ENCODE measurements at regions not wholly inside any gene's neighbourhood (a gene's known extent, or its start where the extent isn't known, plus 50 kb on each side); places are given as distances from the start of the nearest gene placed in this dataset.

DNA sequence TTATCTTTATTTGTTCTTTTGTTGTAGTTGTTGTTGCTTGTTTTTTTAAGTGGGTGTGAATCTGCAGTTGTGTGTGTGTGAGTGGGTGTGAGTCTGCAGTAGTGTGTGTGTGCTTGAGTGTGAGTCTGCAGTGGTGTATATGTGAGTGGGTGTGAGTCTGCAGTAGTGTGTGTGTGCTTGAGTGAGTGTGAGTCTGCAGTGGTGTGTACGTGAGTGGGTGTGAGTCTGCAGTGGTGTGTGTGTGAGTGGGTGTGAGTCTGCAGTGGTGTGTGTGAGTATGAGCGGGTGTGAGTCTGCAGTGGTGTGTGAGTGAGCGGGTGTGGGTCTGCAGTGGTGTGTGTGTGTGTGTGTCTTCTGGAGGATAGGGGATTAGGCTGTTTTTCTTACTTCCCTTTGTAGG is 1186.8 kb upstream of the SEL1L start:
- Histone ChIP-seq H3K36me3 (replicated peaks in 1 of 2; ENCODE audit: control insufficient read depth in 1 of 2, insufficient read depth in 2 of 2, low read length in 2 of 2) (no peaks in the 10 kb centered on the region), H3K79me2 (ENCODE audit: insufficient read depth, low read length) (no peaks in the 10 kb centered on the region), H3K9ac (ENCODE audit: insufficient read depth, low read length, poor library complexity, severe bottlenecking) (no peak overlapping the region), H3K27ac (ENCODE audit: low read depth in 1 of 2, low read length in 2 of 2) (no peak overlapping the region), H3K27me3 (ENCODE audit: control insufficient read depth in 2 of 2, insufficient read depth in 2 of 2, low read length in 2 of 2) (no peaks in the 10 kb centered on the region), H3K9me3 (replicated peaks in 1 of 2; ENCODE audit: control insufficient read depth in 1 of 2, insufficient read depth in 1 of 2, low read length in 2 of 2) (no peaks in the 10 kb centered on the region), H3K4me1 (ENCODE audit: control insufficient read depth in 1 of 2, insufficient read depth in 2 of 2, low read length in 2 of 2) (no peaks in the 10 kb centered on the region), H3K4me3 (replicated peaks in 1 of 3; ENCODE audit: low read depth in 2 of 3, low read length in 3 of 3) (no peak overlapping the region), H2AFZ (ENCODE audit: insufficient read depth, low read depth, low read length, poor library complexity, severe bottlenecking) (no peak overlapping the region), H3K4me2 (replicated peaks; ENCODE audit: extremely low read depth, low read length, poor library complexity, severe bottlenecking) (no peak overlapping the region), H4K20me1 (ENCODE audit: insufficient read depth, low read length) (no peaks in the 10 kb centered on the region)
- DNase-seq = no peak
- Mint-ChIP-seq H3K4me1 (no peaks in the 10 kb centered on the region), H3K27me3 (ENCODE audit: low read depth in 3 of 3) (peaks cover 0 to 2% (median 0%) of the 10 kb centered on the region in 3 donors), H3K36me3 (no peaks in the 10 kb centered on the region), H3K4me3 (no peak overlapping the region), H3K27ac (no peak overlapping the region), H3K9me3 (peaks cover 0 to 4% (median 0%) of the 10 kb centered on the region in 7 donors)
- 95% methylated on average over 2 of the region's 3 CpGs for WGBS (ENCODE audit: insufficient coverage)
- intact Hi-C loops (cut with micrococcal nuclease) = no loop called here
- TF ChIP-seq, protein P1, sequence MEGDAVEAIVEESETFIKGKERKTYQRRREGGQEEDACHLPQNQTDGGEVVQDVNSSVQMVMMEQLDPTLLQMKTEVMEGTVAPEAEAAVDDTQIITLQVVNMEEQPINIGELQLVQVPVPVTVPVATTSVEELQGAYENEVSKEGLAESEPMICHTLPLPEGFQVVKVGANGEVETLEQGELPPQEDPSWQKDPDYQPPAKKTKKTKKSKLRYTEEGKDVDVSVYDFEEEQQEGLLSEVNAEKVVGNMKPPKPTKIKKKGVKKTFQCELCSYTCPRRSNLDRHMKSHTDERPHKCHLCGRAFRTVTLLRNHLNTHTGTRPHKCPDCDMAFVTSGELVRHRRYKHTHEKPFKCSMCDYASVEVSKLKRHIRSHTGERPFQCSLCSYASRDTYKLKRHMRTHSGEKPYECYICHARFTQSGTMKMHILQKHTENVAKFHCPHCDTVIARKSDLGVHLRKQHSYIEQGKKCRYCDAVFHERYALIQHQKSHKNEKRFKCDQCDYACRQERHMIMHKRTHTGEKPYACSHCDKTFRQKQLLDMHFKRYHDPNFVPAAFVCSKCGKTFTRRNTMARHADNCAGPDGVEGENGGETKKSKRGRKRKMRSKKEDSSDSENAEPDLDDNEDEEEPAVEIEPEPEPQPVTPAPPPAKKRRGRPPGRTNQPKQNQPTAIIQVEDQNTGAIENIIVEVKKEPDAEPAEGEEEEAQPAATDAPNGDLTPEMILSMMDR (IDR thresholded peaks at IDR 0.05) = no peak

DNA sequence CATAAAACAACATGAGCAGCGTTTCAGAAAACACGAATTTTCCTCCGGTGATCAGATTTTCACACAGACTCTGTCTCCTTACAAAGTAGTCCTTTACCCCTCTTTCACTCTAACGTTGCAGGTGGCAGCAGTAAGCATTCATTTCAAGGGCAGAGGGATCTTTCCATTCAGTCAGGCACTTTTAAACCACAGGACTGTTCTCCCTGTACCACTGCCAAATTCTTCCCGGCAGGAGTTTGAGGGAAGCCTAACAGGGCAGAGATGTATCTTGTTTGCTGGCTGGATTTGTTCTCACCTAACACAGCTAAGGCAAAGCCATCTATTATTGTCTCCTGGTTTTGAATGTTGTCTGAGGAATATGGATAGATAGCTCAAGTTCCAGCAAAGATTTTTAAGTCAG is 1187.3 kb upstream of the SEL1L start:
- Histone ChIP-seq H4K20me1 (ENCODE audit: insufficient read depth, low read length) (no peaks in the 10 kb centered on the region), H3K9ac (ENCODE audit: insufficient read depth, low read length, poor library complexity, severe bottlenecking) (no peak overlapping the region), H3K36me3 (replicated peaks in 1 of 2; ENCODE audit: control insufficient read depth in 1 of 2, insufficient read depth in 2 of 2, low read length in 2 of 2) (no peaks in the 10 kb centered on the region), H3K4me1 (ENCODE audit: control insufficient read depth in 1 of 2, insufficient read depth in 2 of 2, low read length in 2 of 2) (no peaks in the 10 kb centered on the region), H2AFZ (ENCODE audit: insufficient read depth, low read depth, low read length, poor library complexity, severe bottlenecking) (no peak overlapping the region), H3K79me2 (ENCODE audit: insufficient read depth, low read length) (no peaks in the 10 kb centered on the region), H3K27me3 (ENCODE audit: control insufficient read depth in 2 of 2, insufficient read depth in 2 of 2, low read length in 2 of 2) (no peaks in the 10 kb centered on the region), H3K4me2 (replicated peaks; ENCODE audit: extremely low read depth, low read length, poor library complexity, severe bottlenecking) (no peak overlapping the region), H3K27ac (ENCODE audit: low read depth in 1 of 2, low read length in 2 of 2) (no peak overlapping the region), H3K9me3 (replicated peaks in 1 of 2; ENCODE audit: control insufficient read depth in 1 of 2, insufficient read depth in 1 of 2, low read length in 2 of 2) (no peaks in the 10 kb centered on the region), H3K4me3 (replicated peaks in 1 of 3; ENCODE audit: low read depth in 2 of 3, low read length in 3 of 3) (no peak overlapping the region)
- intact Hi-C loops (cut with micrococcal nuclease) = no loop called here
- Mint-ChIP-seq H3K27ac (no peak overlapping the region), H3K9me3 (peaks cover 0 to 4% (median 0%) of the 10 kb centered on the region in 7 donors), H3K4me3 (no peak overlapping the region), H3K36me3 (no peaks in the 10 kb centered on the region), H3K4me1 (no peaks in the 10 kb centered on the region), H3K27me3 (ENCODE audit: low read depth in 3 of 3) (peaks cover 0 to 2% (median 0%) of the 10 kb centered on the region in 3 donors)
- 67% methylated on average over 4 of the region's 5 CpGs for WGBS (ENCODE audit: insufficient coverage)
- TF ChIP-seq, protein P1 (IDR thresholded peaks at IDR 0.05) = no peak
- DNase-seq = no peak

Data from CD14-positive monocyte (primary cell).